ENCODE measurements at regions not wholly inside any gene's neighbourhood (a gene's known extent, or its start where the extent isn't known, plus 50 kb on each side); places are given as distances from the start of the nearest gene placed in this dataset.

DNA sequence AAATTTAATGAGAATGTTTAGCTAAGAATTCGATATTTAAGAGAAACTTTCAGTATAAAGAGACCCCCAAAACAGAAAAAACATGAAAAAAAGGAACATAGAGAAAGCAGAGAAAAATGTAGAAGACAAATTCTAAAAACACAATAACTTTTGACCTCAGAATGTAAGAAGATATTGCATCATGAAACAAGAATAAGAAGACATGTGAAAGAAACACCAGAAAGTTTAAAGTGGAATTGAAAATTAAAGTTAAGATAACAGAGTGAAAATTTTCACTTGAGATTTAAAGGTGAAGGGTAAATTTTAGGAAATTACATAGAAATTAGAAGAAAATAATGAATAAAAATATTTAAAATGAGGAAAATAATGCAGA, 78.2 kb upstream of the FAM3C start:
- ChIA-PET CTCF (no interaction called here), POLR2A (no interaction called here)
- Histone ChIP-seq H3K9me3 (ENCODE audit: control insufficient read depth, insufficient read depth, low read depth, low read length) (no peaks in the 10 kb centered on the region), H3K36me3 (ENCODE audit: control insufficient read depth, insufficient read depth, low read length) (no peaks in the 10 kb centered on the region), H3K27ac (ENCODE audit: low read length) (no peak overlapping the region), H3K27me3 (ENCODE audit: control insufficient read depth, insufficient read depth, low read length) (no peaks in the 10 kb centered on the region), H3K4me3 (ENCODE audit: low read depth in 2 of 2, low read length in 2 of 2) (no peak overlapping the region), H3K4me1 (ENCODE audit: control insufficient read depth, insufficient read depth, low read length) (no peaks in the 10 kb centered on the region)
- in situ Hi-C loops (cut with HindIII; ENCODE audit: low pct_unique_long_range_greater_than_20kb, low sequenced_read_pairs) (no loop called here), intact Hi-C loops (cut with micrococcal nuclease; ENCODE audit: unreplicated experiment) (no loop called here)
- ATAC-seq (no peak), DNase-seq (ENCODE audit: low read depth, low spot score) (no peak)
- TF ChIP-seq TCF7L2 (IDR thresholded peaks at IDR 0.05; ENCODE audit: low read depth, low read length), result no peak
- TF ChIP-seq SIN3A (IDR thresholded peaks at IDR 0.05; ENCODE audit: borderline replicate concordance, insufficient read depth, low read depth, low read length), result no peak
- TF ChIP-seq, protein P1, sequence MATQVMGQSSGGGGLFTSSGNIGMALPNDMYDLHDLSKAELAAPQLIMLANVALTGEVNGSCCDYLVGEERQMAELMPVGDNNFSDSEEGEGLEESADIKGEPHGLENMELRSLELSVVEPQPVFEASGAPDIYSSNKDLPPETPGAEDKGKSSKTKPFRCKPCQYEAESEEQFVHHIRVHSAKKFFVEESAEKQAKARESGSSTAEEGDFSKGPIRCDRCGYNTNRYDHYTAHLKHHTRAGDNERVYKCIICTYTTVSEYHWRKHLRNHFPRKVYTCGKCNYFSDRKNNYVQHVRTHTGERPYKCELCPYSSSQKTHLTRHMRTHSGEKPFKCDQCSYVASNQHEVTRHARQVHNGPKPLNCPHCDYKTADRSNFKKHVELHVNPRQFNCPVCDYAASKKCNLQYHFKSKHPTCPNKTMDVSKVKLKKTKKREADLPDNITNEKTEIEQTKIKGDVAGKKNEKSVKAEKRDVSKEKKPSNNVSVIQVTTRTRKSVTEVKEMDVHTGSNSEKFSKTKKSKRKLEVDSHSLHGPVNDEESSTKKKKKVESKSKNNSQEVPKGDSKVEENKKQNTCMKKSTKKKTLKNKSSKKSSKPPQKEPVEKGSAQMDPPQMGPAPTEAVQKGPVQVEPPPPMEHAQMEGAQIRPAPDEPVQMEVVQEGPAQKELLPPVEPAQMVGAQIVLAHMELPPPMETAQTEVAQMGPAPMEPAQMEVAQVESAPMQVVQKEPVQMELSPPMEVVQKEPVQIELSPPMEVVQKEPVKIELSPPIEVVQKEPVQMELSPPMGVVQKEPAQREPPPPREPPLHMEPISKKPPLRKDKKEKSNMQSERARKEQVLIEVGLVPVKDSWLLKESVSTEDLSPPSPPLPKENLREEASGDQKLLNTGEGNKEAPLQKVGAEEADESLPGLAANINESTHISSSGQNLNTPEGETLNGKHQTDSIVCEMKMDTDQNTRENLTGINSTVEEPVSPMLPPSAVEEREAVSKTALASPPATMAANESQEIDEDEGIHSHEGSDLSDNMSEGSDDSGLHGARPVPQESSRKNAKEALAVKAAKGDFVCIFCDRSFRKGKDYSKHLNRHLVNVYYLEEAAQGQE (IDR thresholded peaks at IDR 0.05; ENCODE audit: insufficient read depth in 1 of 2, low read depth in 2 of 2, low read length in 1 of 2), result no peak
- TF ChIP-seq POLR2AphosphoS5 (IDR thresholded peaks at IDR 0.05; ENCODE audit: low read depth, low read length), result no peak
- TF ChIP-seq, protein P2, sequence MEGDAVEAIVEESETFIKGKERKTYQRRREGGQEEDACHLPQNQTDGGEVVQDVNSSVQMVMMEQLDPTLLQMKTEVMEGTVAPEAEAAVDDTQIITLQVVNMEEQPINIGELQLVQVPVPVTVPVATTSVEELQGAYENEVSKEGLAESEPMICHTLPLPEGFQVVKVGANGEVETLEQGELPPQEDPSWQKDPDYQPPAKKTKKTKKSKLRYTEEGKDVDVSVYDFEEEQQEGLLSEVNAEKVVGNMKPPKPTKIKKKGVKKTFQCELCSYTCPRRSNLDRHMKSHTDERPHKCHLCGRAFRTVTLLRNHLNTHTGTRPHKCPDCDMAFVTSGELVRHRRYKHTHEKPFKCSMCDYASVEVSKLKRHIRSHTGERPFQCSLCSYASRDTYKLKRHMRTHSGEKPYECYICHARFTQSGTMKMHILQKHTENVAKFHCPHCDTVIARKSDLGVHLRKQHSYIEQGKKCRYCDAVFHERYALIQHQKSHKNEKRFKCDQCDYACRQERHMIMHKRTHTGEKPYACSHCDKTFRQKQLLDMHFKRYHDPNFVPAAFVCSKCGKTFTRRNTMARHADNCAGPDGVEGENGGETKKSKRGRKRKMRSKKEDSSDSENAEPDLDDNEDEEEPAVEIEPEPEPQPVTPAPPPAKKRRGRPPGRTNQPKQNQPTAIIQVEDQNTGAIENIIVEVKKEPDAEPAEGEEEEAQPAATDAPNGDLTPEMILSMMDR (IDR thresholded peaks at IDR 0.05), result no peak
- no TSS peak for BruUV-seq (replicated peaks)

DNA sequence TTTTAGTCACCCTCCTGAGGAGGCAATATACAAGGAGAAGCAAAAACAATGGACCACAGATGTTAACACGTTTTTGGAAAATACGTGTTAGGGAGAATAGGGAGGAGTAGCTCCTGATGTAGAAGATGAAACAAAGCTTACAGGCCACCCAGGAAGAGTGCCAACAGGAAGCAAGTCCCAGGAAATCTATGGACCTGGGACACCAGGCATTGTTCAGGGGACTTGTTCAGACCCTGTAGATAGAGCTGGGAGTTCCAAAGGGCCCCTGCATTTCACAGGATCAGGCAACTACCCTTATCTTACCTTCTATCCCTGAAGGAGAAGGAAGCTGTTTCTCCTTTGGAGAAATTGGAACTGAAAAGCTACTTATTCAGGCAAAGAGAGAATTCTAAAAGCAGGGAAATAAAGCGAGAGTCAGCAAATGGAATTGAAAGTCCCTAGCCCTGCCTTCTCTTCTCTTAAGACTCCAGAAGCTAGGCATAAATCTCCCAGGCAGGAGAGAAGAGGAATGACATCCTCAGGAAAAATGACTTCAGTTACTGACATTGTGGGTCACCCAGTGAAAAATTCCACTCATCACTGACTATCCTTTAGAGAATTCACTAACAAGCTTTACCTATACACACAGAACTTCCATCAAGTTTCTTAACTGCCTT, 77.7 kb upstream of the FAM3C start:
- CTCF ChIA-PET, result interaction anchor here (0.5 kb wide), 1 partner anchor 36 kb away, joined by 3 read pairs; no protein-coding TSS in a partner anchor
- Histone ChIP-seq H3K36me3 (ENCODE audit: control insufficient read depth, insufficient read depth, low read length) (no peaks in the 10 kb centered on the region), H3K4me1 (ENCODE audit: control insufficient read depth, insufficient read depth, low read length) (no peaks in the 10 kb centered on the region), H3K27me3 (ENCODE audit: control insufficient read depth, insufficient read depth, low read length) (no peaks in the 10 kb centered on the region), H3K9me3 (ENCODE audit: control insufficient read depth, insufficient read depth, low read depth, low read length) (no peaks in the 10 kb centered on the region), H3K4me3 (ENCODE audit: low read depth in 2 of 2, low read length in 2 of 2) (no peak overlapping the region), H3K27ac (ENCODE audit: low read length) (no peak overlapping the region)
- no peak for ATAC-seq
- no peak for DNase-seq (ENCODE audit: low read depth, low spot score)
- TF ChIP-seq, protein P1 (IDR thresholded peaks at IDR 0.05; ENCODE audit: insufficient read depth in 1 of 2, low read depth in 2 of 2, low read length in 1 of 2), result no peak
- TF ChIP-seq, protein P2 (IDR thresholded peaks at IDR 0.05), result no peak
- no peak for TF ChIP-seq POLR2AphosphoS5 (IDR thresholded peaks at IDR 0.05; ENCODE audit: low read depth, low read length)
- TF ChIP-seq TCF7L2 (IDR thresholded peaks at IDR 0.05; ENCODE audit: low read depth, low read length), result no peak
- TF ChIP-seq SIN3A (IDR thresholded peaks at IDR 0.05; ENCODE audit: borderline replicate concordance, insufficient read depth, low read depth, low read length), result no peak
- no TSS peak for BruUV-seq (replicated peaks)
- POLR2A ChIA-PET, result no interaction called here
- intact Hi-C loops (cut with micrococcal nuclease; ENCODE audit: unreplicated experiment) (no loop called here), in situ Hi-C loops (cut with HindIII; ENCODE audit: low pct_unique_long_range_greater_than_20kb, low sequenced_read_pairs) (no loop called here)
